Prostate gland (tissue), 2 donors: ENCODE measurements at regions not wholly inside any gene's neighbourhood (a gene's known extent, or its start where the extent isn't known, plus 50 kb on each side); places are given as distances from the start of the nearest gene placed in this dataset.

Source experiments
- POLR2A ChIP-seq: fragments of 450-650 bp; IDR thresholded peaks from one replicate; pipeline ENCODE4 v1.6.1; 2016; ENCODE audit warnings: antibody characterized with exemption, mild to moderate bottlenecking
- POLR2AphosphoS5 ChIP-seq: sonication (generic); formaldehyde crosslinking; IDR thresholded peaks from one replicate; pipeline ENCODE4 v1.6.1; 2017; ENCODE audit warnings: antibody characterized with exemption
- TF ChIP-seq, protein P1 (sequence below), 4 experiments: fragments of 200-600 bp in 2 of 4; fragments of 450-650 bp in 2 of 4; sonication (generic) in 2 of 4; IDR thresholded peaks; 1 replicate in 3 of 4; 2 replicates in 1 of 4; pipeline ENCODE4 v1.5.1; 2016 to 2019; ENCODE audit warnings: antibody characterized with exemption in 4 of 4, mild to moderate bottlenecking in 2 of 4, moderate library complexity in 2 of 4

- TF ChIP-seq, protein P1, sequence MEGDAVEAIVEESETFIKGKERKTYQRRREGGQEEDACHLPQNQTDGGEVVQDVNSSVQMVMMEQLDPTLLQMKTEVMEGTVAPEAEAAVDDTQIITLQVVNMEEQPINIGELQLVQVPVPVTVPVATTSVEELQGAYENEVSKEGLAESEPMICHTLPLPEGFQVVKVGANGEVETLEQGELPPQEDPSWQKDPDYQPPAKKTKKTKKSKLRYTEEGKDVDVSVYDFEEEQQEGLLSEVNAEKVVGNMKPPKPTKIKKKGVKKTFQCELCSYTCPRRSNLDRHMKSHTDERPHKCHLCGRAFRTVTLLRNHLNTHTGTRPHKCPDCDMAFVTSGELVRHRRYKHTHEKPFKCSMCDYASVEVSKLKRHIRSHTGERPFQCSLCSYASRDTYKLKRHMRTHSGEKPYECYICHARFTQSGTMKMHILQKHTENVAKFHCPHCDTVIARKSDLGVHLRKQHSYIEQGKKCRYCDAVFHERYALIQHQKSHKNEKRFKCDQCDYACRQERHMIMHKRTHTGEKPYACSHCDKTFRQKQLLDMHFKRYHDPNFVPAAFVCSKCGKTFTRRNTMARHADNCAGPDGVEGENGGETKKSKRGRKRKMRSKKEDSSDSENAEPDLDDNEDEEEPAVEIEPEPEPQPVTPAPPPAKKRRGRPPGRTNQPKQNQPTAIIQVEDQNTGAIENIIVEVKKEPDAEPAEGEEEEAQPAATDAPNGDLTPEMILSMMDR (IDR thresholded peaks at IDR 0.05) = no peak
- no peak for TF ChIP-seq POLR2A
- TF ChIP-seq POLR2AphosphoS5 = no peak
Measured at GRCh38 chr1:115529216-115529897, 112.4 kb upstream of the VANGL1 start.
